GM18505 (cell line): ENCODE measurements at regions not wholly inside any gene's neighbourhood (a gene's known extent, or its start where the extent isn't known, plus 50 kb on each side); places are given as distances from the start of the nearest gene placed in this dataset.

Experiments used
- ATAC-seq: cut with Tn5 transposase; IDR thresholded peaks from one replicate; pipeline ENCODE4 v1.9.1; 2021; ENCODE audit not compliant: unreplicated experiment
- POLR2A ChIP-seq: IDR thresholded peaks from 4 replicates; pipeline ENCODE4 v1.6.1; 2011; ENCODE audit warnings: borderline replicate concordance; ENCODE audit not compliant: insufficient read depth, insufficient read length; ENCODE audit errors: extremely low read depth

DNA sequence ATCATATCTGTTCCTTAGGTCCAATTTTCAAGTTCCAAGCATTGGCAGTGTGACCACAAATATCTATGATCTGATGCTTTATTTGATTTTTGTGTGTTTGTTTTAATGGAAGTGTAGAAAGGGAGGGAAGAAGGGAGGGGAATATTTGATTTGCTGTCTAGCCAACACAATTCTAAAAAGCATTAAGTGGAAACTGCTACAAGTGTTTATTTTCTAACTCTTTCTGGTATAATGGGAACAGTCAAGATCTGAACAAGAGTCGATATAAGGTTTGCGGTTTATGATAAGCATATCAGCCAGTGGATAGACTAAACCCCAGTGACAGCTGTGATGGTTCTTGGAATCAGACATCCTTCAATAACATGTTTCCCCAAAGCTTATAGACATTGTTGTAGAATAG lies 267.8 kb upstream of the SNX7 start:
- TF ChIP-seq POLR2A, result no peak
- ATAC-seq, result no peak

DNA sequence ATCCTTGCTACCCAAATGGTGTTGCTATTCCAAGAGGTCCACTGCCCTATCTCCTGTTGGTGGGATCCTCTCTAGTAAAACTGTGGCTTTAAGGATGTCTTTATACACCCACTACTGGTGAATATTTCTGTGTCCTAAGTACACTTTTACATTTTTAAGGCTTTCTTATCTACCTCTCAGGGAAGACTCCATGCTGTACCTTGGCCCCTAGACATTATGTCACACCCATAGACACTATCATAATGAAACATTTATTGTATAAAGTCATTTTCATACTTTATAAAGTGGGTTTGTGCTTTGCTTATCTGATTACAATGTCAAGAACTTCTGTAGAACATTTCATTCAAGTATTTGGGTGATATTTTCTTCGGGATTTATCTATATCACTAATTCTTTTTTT lies 270.3 kb upstream of the SNX7 start:
- TF ChIP-seq POLR2A, result no peak
- ATAC-seq, result no peak

GRCh38 chr1:98389809-98390208 lies 271.7 kb upstream of the SNX7 start:
- TF ChIP-seq POLR2A, result no peak
- no peak for ATAC-seq

DNA sequence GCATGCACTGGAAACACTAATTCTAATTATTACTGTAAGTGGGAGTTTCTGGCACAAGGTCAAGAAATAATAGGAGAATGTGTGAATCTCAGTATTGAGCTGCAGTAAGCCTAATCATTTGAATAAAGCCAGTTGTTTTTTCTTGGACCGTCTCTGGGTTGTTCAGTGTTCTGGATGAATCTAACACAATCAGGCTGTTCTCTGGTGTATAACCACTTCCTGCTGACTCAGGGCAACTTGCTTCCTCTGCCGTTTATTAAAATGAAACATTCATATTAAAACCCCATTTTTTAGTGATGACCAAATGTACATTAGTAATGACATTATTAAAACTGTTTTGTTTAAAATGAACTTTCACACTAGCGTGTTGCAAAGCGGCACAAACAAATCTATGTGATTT lies 273.1 kb upstream of the SNX7 start:
- no peak for TF ChIP-seq POLR2A

DNA sequence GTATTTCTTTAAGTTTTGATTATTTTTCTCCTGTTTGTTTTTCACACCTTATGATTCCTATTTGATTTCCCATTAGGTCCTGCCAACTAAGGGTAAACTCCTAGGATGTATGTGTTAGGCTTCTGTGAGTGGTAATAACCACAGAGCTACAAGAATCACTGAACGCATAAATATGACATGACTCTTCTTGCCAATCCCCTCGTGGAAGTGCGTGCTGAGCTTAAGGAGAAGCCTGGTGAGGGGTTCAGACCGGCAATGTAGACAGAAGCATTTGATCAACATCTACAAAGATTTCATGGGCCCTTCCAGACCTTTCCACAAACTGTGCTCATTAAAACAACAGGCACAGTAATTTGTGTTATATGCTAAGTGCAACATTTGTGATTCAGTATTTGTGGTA lies 273.8 kb upstream of the SNX7 start:
- no peak for ATAC-seq

More for the DNA sequence above, 273.1 kb upstream of the SNX7 start:
- ATAC-seq, result no peak

GRCh38 chr1:98386675-98387440 lies 274.7 kb upstream of the SNX7 start:
- ATAC-seq, result no peak
- no peak for TF ChIP-seq POLR2A

More for the DNA sequence above, 273.8 kb upstream of the SNX7 start:
- TF ChIP-seq POLR2A, result no peak

GRCh38 chr1:98385652-98386051 lies 275.9 kb upstream of the SNX7 start:
- ATAC-seq, result no peak
- TF ChIP-seq POLR2A, result no peak

DNA sequence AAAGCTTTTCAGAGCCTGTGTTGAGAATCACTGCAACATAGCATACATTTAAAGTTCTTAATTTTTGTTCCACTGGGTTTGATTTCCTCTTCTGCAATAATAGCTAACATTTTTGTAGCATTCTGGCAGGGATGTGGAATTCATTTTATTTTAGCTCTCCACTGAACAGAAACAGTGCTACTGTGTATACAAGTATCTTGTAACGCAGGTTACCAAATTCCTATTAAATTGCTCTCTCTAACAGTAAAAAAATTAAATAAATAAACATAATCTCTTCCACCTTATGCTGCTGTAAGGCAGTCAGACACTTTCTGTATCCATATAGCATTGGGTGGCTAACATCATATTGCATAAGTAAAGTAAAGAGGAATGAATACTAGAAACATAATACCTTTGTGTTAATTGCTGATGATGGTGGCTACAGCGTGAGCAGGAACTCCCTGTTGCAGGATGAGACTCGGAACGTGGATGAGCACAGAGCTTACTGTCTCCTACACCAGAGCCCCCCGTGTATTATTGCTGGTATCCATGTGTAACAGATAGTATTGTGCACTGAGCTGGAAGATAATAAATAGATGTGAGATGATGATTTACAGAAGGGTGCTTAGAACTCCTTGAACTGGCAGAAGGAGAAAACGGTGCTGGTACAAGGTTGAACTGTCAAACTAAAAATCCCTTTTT lies 276.9 kb upstream of the SNX7 start:
- ATAC-seq, result no peak
- no peak for TF ChIP-seq POLR2A

DNA sequence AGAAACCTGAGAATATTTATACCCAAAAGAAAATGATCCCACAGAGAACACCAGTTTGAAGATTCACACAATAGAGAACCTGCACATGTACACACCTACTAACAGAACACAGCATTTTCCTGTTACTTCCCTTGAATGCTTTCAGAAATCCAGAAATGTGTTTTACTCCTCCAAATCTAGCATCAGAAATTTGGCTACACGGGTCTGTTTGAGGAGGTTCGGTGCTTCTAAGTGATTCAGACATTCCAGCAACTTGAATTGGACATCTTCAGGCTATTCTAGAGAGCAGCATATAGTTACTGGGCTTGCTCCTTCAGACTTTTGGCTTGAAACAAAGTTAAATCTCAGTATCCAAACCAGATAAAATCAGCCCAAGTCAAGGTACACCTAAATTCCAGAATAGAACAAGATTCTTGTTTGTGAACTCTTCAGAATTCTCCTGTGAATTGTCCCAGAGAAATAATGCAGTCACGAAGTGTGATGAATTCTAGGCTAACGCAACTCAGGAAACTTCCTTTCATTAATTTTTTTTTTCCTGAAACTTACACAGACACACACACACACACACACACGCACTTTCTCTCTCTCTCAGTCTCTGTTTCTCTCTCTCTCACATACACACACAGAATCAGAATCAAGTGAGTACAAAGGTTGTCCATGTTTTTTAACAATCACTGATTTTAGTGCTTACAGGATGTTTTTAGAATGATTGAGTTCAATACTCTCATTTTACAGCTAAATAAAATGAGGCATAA lies 278.4 kb upstream of the SNX7 start:
- ATAC-seq, result no peak
- TF ChIP-seq POLR2A, result no peak

DNA sequence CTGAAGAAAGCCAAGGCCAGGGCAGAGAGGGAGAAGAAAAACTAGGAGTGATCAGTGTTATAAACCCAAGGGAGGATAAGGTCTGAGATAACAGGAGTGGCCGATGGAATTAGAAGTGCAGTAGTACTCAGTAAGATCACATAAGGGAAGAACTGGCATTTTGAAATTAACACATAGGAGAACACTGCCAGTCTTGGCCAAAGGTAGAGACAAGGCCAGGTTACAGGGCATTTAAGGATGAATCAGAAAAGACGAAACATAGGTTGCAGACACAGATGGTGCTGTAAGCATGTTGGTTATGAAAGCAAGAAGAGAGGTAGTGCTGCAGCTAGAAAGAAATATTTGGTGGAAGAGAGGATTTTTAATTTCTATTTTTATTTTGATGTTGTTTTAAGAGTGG lies 278.9 kb upstream of the SNX7 start:
- no peak for TF ChIP-seq POLR2A
- ATAC-seq, result no peak

DNA sequence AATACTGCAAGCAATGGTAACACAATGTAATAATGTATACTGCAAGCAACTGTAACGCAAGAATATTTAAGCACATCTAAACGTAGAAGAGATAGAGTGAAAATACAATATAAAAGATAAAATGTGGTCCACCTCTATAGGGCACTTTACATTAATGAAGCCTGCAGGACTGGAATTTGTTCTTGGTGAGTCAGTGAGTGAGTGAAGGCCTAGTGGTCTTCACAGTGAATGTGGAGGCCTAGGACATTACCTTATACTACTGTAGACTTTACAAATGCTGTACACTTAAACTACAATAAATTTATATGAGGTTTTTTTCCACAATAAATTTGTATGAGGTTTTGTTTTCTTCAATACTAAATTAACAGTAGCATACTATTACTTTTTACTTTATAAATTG lies 287.4 kb upstream of the SNX7 start:
- no peak for TF ChIP-seq POLR2A
- no peak for ATAC-seq

DNA sequence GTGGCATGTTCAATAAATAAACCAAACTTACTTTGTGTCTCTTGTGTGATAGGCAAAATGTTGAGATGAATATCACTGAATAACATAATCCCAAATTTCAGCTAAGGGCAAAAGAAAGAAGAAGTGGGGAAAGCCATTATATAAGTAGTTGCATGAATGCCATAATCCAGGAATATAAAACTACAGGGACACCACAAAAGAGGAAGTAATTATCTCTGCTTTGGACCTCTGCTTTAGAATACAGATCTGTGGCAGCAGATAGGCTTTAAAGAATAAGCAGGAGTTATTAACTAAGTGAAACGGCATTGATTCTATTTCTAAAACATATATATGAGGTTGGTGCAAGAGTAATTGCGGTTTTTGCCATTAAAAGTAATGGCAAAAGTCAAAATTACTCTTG lies 288.5 kb upstream of the SNX7 start:
- TF ChIP-seq POLR2A, result no peak
- ATAC-seq, result no peak

- ATAC-seq, result no peak
- no peak for TF ChIP-seq POLR2A
These were observed 289.8 kb upstream of the SNX7 start for GRCh38 chr1:98371764-98372163.

- TF ChIP-seq POLR2A, result no peak
These were observed 292.1 kb upstream of the SNX7 start for GRCh38 chr1:98369463-98369862.

More at GRCh38 chr1:98369463-98369862, 292.1 kb upstream of the SNX7 start:
- no peak for ATAC-seq
